ENCODE measurements at regions not wholly inside any gene's neighbourhood (a gene's known extent, or its start where the extent isn't known, plus 50 kb on each side); places are given as distances from the start of the nearest gene placed in this dataset.

DNA sequence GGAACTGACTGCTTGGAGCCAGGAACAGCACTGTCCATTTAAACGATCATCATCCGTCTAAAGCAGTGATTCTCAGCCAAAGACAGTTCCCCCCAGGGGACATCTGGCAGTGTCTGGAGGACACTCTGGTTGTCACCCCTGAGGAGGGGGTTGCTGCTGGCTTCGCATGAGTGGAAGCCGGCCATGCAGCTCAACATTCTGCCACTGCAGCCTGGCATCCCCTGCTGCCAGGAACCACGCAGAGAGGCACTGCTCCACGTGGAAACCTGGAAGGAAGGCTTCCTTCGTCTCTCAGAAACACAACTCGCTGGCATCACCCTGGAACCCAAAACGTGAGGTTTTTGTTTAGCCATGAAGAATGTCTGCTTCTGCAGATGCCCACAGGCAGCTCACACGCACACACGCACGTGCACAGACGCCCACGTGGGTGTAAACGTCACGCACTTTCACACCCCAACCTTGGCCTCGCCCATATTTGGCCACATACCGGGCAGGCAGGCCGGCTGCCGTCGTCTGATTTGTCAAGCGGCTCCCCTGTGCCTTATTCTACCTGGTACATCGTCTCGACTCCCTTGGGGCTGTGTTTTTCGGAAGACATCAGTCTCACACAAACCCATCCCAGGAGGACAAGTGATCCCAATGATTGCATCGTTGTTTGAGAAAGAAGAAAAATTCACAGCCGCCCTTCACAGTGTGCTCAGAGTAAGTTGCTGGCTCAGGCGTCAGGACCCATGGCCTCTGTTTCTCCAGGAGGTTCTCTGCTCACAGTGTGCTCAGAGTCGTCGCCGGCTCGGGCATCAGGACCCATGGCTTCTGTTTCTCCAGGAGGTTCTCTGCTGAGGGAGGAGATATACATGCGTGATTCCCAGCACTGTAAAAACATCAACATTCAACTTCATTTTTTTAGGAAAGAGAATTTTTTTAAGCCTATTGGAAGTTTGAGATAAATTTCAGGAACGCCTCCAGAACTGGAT lies 127.2 kb upstream of the PPP2R2D start:
- no peak for DNase-seq (ENCODE audit: low read depth)

DNA sequence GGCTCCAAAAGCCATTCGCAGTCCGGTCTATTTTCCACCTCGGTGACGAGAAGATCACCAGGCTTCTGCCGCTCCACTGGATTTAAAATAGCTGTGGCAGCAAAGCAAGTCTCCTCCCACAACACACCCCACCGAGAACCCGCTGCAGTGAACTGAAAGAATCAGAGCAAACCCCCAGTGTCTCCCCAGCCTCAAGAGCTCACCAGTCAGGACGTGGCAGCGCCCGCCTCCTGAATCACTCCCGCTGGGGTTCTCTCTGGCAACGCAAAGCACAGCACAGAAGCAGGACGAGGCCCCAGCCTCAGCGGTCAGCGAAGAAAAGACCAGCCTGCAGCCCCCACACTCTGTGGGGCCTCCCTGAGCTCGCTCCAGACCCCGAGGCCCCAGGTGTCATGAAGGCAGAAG lies 126.1 kb upstream of the PPP2R2D start:
- DNase-seq (ENCODE audit: low read depth), result no peak

DNA sequence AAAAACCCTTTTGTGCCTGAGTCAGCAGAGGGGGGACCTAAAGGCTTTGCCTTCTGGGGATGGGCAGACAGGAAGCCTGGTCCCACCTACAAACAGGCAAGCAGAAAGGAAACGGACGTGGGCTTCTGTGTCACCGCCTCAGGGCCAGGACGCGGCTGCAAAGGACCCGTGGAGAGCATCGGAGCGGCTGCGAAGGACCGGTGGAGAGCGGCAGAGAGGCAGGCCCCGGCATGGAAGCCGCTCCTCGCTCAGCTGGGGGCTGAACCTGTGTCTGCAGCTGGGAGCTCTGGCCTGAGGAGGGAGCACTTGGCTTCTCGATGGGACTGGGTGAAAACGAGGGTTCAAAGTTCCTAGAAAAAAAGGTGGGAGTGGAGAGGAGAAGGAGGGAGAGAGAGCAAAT lies 125.4 kb upstream of the PPP2R2D start:
- no peak for DNase-seq (ENCODE audit: low read depth)

- no peak for DNase-seq (ENCODE audit: low read depth)
Observed at GRCh38 chr10:131775833-131776232, 125.0 kb upstream of the PPP2R2D start.

- DNase-seq (ENCODE audit: low read depth), result no peak
Observed at GRCh38 chr10:131776496-131776895, 124.3 kb upstream of the PPP2R2D start.

DNA sequence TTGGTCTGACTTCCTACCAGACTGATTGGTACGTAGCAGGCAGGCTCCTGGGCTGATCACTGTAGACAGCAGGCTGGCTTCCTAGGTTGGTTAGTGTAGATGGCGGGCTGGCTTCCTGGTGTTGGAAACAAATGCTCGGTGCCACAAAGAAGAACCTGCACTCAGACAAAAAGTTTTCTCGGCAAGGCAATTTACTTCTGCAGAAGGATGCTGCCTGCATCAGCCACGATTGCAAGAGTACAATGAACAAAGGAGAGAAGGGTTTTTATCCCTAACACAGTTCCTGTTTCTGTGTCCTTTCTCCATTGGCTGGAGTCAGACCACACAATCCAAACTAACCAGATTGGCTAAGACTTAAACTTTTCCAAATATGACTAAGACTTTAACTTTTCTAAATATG lies 123.6 kb upstream of the PPP2R2D start:
- no peak for DNase-seq (ENCODE audit: low read depth)

- DNase-seq (ENCODE audit: low read depth), result no peak
Observed at GRCh38 chr10:131777921-131778320, 122.9 kb upstream of the PPP2R2D start.

DNA sequence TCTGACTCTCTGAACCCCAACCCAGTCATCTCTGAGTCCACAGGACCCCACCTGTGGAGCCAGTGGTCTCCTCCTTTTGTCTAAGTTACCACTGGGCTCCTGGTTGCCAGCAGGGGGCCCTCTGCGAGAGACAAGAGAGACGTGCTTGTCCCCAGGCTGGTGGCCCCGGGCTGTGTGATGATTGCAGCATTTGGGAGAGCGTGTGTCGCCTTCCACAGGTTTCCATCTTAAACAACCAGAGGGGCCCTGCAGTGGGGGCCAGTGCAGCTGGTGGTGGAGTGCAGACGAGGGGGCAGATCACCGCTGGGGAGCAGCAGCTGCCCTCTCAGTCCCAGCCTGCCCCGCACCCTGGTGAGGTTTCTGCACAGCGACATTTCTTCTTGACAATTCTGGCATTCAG lies 122.4 kb upstream of the PPP2R2D start:
- DNase-seq (ENCODE audit: low read depth), result no peak

DNA sequence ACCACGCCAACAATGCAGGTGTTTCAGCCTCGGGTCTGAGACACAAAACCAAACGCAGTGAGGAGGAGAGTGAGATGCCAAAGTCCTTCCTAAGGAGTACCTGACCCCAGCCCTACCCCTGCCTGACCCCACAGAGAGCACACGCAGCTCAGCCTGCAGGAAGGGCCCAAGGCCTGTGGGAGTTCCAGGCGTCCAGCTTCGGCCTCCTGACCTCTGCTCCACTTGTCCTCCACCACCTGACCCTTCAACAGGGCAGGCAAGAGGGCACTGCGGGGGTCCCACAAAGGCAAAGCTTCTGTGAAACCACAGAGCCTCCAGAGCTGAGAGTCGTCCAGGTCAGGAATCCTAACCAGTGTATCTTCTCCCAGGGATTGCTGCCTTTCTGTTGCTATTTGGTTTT lies 122.0 kb upstream of the PPP2R2D start:
- DNase-seq (ENCODE audit: low read depth), result no peak

DNA sequence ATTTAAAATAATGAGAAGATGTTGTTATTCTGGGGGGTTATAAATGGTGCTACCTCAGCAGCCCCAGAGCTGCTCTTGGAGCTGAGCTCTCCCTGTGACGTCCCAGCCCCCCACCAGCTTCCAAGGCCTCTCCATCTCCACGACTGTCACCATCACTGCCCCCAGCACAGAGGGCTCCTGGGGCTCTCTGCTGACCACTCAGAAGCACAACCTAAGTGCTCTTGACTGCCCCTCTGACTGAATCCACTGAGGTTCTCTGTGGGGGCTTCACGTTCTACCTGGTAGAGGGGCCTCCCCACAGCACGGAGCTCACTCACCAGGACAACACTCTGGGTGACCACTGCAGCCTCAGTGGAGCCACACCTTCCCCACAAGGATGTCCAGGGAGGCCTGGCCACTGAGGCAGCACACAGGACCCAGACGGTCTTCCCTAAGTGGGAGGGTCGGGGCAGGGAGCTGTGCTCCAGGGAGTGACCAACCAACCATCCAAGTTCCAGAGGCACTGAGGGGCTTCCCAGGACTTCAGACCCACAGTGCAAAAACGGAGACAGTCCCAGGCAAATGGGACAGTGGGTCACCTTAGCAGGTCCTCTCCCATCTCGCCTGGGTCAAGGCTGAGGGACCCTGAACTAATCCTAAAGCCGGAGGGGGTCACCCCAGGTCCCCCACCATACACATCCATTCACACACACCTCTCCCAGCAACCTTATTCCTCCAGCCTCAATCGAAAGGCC lies 121.0 kb upstream of the PPP2R2D start:
- no peak for DNase-seq (ENCODE audit: low read depth)

DNA sequence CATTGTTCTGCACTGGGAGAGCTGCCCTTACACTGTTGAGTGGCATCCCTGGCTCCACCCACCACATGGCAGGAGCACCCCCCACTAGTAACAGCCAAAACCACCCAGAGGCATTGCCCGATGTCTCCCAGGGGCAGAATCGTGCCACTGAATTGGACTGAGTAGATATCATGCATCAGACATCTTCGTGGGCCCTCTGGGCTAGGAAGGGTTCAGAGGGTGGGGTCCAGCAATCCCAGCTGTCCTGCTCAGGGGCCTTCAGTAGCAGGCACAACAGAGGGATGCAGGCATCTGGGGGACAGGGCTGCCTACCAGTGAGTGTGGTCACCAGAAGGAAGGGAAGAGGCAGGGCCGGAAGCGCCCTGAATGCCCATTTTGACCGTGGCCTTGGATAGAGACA lies 119.7 kb upstream of the PPP2R2D start:
- DNase-seq (ENCODE audit: low read depth), result no peak

- no peak for DNase-seq (ENCODE audit: low read depth)
Observed at GRCh38 chr10:131781791-131782190, 119.0 kb upstream of the PPP2R2D start.

DNA sequence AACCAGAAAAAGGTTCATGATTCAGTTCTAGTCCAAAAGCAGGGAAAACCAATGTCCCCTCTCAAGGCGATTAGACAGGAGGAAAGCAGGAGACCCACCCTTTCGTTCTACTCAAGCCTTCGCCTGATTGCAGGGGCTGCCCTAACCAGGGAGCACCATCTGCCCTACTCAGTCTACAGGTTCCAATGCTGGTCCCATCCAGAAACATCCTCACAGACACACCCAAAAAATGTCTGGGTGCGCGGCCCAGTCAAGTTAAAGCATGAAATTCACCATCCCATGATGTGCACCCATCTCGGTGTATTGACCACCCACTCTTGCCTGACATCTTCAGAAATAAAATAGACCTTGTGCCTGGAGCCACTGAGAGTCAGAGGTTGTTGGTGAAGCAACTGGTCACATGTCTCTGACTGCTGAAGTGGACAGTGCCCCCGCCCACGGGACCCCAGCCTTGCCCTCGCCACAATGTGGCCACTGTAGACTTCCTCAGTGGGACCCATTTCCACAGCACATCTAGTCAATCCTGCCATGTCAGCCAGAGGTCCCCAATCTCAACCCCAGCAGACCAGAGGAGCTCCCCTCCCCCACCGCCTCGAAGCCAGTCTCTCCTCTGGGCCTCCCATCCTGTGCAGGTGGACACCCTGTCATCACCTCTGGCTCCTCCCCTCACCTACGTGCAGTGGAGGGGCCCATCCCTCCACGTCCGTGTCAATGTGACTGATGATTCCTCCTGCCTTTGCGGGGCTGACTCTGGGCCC lies 116.3 kb upstream of the PPP2R2D start:
- DNase-seq (ENCODE audit: low read depth), result no peak

DNA sequence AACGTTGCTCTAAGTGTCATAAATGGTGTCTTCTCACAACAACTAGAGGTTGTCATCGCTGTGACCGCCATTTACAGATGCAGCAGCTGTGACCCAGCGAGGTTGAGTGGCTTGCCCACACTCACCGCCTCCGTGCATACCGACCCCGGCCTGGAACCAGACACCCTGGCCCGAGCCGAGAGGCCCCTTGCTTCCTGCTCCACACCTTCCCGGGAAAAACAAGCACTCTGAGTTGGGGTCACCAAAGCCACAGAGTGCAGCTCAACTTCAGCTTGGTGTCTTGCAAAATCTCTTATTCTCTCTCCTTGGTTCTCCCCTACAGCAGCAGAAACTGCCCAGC lies 115.7 kb upstream of the PPP2R2D start:
- no peak for DNase-seq (ENCODE audit: low read depth)

- DNase-seq (ENCODE audit: low read depth), result peak; percentile 17
Observed at GRCh38 chr10:131786756-131787605, 113.8 kb upstream of the PPP2R2D start.

DNA sequence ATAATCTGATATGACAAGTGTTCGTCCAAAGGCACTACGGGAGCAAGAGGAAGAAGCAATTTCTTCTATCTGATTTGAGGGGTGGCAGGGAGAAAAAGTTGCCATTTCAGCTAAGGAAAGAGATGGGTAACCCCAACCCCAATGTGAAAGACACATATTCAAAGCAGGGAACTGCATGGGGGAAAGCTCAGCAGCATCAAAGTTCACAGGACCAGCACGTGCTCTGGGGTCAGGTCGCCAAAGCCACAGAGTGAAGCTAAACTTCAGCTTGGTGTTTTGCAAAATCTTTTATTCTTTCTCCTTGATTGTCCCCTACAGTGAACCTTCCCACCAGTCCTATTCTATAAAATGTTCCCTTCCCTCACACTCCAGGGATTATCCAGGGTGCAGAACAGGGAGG lies 112.8 kb upstream of the PPP2R2D start:
- no peak for DNase-seq (ENCODE audit: low read depth)

DNA sequence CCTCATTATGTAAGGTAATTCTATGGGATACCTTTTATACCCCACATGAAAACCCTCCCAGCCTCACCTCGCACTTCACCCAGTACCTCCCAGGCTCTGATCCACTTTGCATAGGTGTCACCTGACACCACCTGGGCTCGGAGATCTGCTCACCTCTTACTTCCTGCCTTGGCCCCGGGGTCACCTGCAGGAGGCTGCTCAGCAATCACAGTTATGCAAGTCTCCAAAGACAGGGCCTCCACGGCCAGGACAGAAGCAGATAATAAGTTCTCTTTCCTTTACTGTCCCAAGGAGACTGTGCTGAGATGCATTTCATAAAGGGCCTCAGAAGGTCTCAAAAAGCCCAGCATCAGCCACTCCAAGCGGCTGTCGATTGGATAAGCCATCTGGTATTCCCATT lies 112.4 kb upstream of the PPP2R2D start:
- DNase-seq (ENCODE audit: low read depth), result no peak

GRCh38 chr10:131789516-131789915 lies 111.3 kb upstream of the PPP2R2D start:
- DNase-seq (ENCODE audit: low read depth), result no peak

DNA sequence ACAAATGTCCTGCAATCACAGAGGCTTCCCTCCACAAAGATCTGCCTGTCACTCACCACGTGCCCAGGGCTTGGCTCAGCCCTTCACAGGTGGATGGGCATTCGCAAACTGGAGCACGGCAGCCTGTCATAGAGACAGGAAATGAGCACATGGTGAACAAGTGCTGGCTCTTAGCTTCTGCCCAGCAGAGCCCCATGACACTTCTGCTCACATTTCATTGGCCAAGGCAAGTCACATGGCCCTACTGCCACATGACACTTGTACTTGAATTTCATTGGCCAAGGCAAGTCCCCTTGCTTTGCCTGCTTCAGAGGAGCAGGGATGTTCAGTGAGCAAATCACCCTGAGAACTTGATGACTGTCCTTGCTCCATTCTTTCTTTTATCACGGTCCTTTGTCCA lies 110.8 kb upstream of the PPP2R2D start:
- no peak for DNase-seq (ENCODE audit: low read depth)

DNA sequence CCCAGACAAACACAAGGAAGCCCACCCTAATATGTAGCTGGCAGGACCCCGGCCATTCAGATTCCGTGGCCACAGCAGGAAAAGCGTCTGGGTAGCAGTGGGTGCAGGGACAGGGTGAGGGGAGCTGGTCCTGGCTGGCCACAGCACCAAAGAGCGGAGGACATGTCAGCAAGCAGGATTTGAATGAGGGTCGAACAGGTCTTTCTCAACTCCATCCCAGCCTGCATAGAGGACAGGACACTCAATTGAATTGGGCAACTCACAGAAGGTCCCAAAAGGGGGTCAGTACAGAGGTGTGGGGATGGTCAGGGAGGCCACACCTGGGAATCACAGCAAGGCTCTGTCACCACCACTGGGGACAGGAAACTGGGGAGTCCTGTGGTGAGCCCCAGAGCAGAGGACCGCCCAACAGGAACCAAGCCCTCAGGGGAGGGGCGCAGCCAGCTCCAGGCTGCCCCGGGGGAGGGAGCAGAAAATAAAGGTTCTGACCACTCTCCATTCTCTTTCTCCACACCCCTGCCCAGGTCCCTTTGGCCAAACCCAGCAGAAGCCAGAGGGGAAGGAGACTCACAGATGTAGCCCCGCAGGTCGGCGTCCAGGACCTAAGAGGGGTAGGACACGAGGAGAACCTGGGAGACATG lies 108.7 kb upstream of the PPP2R2D start:
- no peak for DNase-seq (ENCODE audit: low read depth)

DNA sequence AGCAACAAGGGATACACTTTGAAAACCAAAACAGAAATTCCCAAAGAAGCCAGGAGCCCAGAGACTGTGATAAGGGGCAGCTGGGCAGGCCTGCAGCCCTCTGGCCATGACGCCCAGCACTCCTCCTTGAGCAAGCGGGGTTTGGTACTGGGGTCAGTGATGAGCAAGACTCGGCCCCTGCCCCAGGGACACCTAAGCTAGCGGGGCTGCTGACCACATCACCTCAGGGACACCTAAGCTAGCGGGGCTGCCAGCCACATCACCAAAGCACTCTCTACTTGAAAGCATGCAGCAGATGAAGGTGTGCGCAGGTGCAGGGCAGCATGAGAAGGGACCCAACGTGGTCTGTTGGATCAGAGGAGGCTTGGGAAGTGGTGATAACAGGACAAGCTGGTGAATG lies 108.0 kb upstream of the PPP2R2D start:
- DNase-seq (ENCODE audit: low read depth), result no peak

Data from LHCN-M2 (cell line).